Vagina (tissue), 2 donors: ENCODE measurements at regions not wholly inside any gene's neighbourhood (a gene's known extent, or its start where the extent isn't known, plus 50 kb on each side); places are given as distances from the start of the nearest gene placed in this dataset.
"Not testable (repeated sequence)": the region's sequence is repeated elsewhere in the genome, so short reads cannot be mapped to it uniquely, and the experiment has no call there.

Experiments used
- DNase-seq, 2 donors: peaks; one replicate each; pipeline ENCODE4 v3.0.0-alpha.2; 2017; ENCODE audit errors: extremely low spot score in 2 of 2
- H3K27ac ChIP-seq: fragments of 200-600 bp; sonication (generic); one replicate; pipeline ENCODE4 v1.5.1; 2019
- H3K27me3 ChIP-seq: fragments of 200-600 bp; sonication (generic); one replicate; pipeline ENCODE4 v1.5.1; 2019
- H3K36me3 ChIP-seq, 2 donors: fragments of 200-600 bp; sonication (generic); one replicate each; pipeline ENCODE4 v1.5.1; 2017 to 2019
- H3K4me1 ChIP-seq: fragments of 200-600 bp; sonication (generic); one replicate; pipeline ENCODE4 v1.5.1; 2019
- H3K4me3 ChIP-seq, 2 donors: fragments of 200-600 bp; sonication (generic); 1 replicate in 1 of 2; 2 replicates in 1 of 2; pipeline ENCODE4 v1.5.1; 2016 to 2019
- H3K9me3 ChIP-seq: fragments of 200-600 bp; sonication (generic); one replicate; pipeline ENCODE4 v1.5.1; 2019
- POLR2A ChIP-seq, 2 donors: fragments of 450-650 bp; IDR thresholded peaks; one replicate each; pipeline ENCODE4 v1.6.1; 2017; ENCODE audit warnings: antibody characterized with exemption in 2 of 2, mild to moderate bottlenecking in 2 of 2, moderate library complexity in 2 of 2
- POLR2AphosphoS5 ChIP-seq, 2 donors: sonication (generic); formaldehyde crosslinking; IDR thresholded peaks; one replicate each; pipeline ENCODE4 v1.9.0; 2017; ENCODE audit warnings: antibody characterized with exemption in 2 of 2, mild to moderate bottlenecking in 2 of 2, low read depth in 1 of 2; ENCODE audit not compliant: insufficient read depth in 1 of 2
- intact Hi-C: fragments of 100-400 bp; cut with DNase I; formaldehyde crosslinking; loops from one replicate; pipeline ENCODE4 v1.15.1; 2023
- TF ChIP-seq, protein P1 (sequence below), 3 experiments: fragments of 450-650 bp in 2 of 3; fragments of 200-600 bp in 1 of 3; sonication (generic) in 1 of 3; IDR thresholded peaks; one replicate each; pipeline ENCODE4 v1.5.1; 2017 to 2019; ENCODE audit warnings: antibody characterized with exemption in 3 of 3, mild to moderate bottlenecking in 2 of 3, moderate library complexity in 2 of 3

- Histone ChIP-seq H3K9me3 (no peaks in the 10 kb centered on the region), H3K4me1 (no peaks in the 10 kb centered on the region), H3K4me3 (no peak overlapping the region), H3K27ac (no peak overlapping the region), H3K27me3 (no peaks in the 10 kb centered on the region), H3K36me3 (no peaks in the 10 kb centered on the region)
- intact Hi-C loops: no loop called here
- TF ChIP-seq, protein P1, sequence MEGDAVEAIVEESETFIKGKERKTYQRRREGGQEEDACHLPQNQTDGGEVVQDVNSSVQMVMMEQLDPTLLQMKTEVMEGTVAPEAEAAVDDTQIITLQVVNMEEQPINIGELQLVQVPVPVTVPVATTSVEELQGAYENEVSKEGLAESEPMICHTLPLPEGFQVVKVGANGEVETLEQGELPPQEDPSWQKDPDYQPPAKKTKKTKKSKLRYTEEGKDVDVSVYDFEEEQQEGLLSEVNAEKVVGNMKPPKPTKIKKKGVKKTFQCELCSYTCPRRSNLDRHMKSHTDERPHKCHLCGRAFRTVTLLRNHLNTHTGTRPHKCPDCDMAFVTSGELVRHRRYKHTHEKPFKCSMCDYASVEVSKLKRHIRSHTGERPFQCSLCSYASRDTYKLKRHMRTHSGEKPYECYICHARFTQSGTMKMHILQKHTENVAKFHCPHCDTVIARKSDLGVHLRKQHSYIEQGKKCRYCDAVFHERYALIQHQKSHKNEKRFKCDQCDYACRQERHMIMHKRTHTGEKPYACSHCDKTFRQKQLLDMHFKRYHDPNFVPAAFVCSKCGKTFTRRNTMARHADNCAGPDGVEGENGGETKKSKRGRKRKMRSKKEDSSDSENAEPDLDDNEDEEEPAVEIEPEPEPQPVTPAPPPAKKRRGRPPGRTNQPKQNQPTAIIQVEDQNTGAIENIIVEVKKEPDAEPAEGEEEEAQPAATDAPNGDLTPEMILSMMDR (IDR thresholded peaks at IDR 0.05): no peak
- TF ChIP-seq POLR2A (IDR thresholded peaks at IDR 0.05) (no peak), POLR2AphosphoS5 (IDR thresholded peaks at IDR 0.05; ENCODE audit: insufficient read depth in 1 of 2, low read depth in 1 of 2) (no peak)
- no peak for DNase-seq
Observed at GRCh38 chr13:28607187-28607955, 51.6 kb upstream of the POMP start.

- no peaks in the 10 kb centered on the region for H3K9me3 ChIP-seq
- H3K27ac ChIP-seq: no peak overlapping the region
- no peaks in the 10 kb centered on the region for H3K4me1 ChIP-seq
- H3K36me3 ChIP-seq: no peaks in the 10 kb centered on the region
- TF ChIP-seq POLR2A (IDR thresholded peaks at IDR 0.05) (no peak), POLR2AphosphoS5 (IDR thresholded peaks at IDR 0.05; ENCODE audit: insufficient read depth in 1 of 2, low read depth in 1 of 2) (no peak)
- TF ChIP-seq, protein P1 (IDR thresholded peaks at IDR 0.05): no peak
- H3K27me3 ChIP-seq: no peaks in the 10 kb centered on the region
- no peak overlapping the region for H3K4me3 ChIP-seq
- no peak for DNase-seq
- intact Hi-C loops: no loop called here
Observed at GRCh38 chr13:28606466-28606865, 52.5 kb upstream of the POMP start.

DNA sequence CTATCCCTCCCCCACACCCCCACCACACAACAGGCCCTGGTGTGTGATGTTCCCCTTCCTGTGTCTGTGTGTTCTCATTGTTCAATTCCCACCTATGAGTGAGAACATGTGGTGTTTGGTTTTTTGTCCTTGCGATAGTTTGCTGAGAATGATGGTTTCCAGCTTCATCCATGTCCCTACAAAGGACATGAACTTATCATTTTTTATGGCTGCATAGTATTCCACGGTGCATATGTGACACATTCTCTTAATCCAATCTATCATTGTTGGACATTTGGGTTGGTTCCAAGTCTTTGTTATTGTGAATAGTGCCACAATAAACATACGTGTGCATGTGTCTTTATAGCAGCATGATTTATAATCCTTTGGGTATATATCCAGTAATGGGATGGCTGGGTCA, 53.8 kb upstream of the POMP start:
- H3K4me1 ChIP-seq, H3K9me3 ChIP-seq, DNase-seq, H3K36me3 ChIP-seq, H3K4me3 ChIP-seq, H3K27ac ChIP-seq, H3K27me3 ChIP-seq, intact Hi-C loops: not testable (repeated sequence)

- no peaks in the 10 kb centered on the region for H3K9me3 ChIP-seq
- DNase-seq: no peak
- H3K27me3 ChIP-seq: no peaks in the 10 kb centered on the region
- no peaks in the 10 kb centered on the region for H3K36me3 ChIP-seq
- intact Hi-C loops: no loop called here
- no peaks in the 10 kb centered on the region for H3K4me1 ChIP-seq
- TF ChIP-seq POLR2AphosphoS5 (IDR thresholded peaks at IDR 0.05; ENCODE audit: insufficient read depth in 1 of 2, low read depth in 1 of 2): no peak
- TF ChIP-seq, protein P1 (IDR thresholded peaks at IDR 0.05): no peak
- TF ChIP-seq POLR2A (IDR thresholded peaks at IDR 0.05): no peak
- H3K4me3 ChIP-seq: no peak overlapping the region
- H3K27ac ChIP-seq: no peak overlapping the region
Observed at GRCh38 chr13:28603043-28603664, 55.8 kb upstream of the POMP start.

DNA sequence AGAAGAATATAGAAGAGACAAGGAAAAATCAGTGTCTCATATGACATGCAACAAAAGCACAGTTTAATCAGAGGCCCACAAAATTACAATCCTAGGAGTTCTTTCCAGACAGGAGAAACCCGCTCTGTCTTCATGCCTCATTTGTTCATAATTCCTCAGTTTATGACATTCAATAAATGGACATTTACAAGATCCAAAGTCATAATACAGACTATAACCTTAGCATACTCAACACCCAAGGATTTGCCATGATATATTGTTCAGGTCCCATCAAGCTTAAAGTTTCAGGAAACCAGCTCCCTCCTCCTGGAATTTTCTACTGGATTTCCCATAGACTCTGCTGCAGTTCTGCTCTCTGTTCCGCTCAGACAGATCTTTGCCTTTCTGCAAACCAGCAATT, 56.4 kb upstream of the POMP start:
- H3K36me3 ChIP-seq: no peaks in the 10 kb centered on the region
- intact Hi-C loops: no loop called here
- no peak overlapping the region for H3K27ac ChIP-seq
- no peaks in the 10 kb centered on the region for H3K27me3 ChIP-seq
- no peak overlapping the region for H3K4me3 ChIP-seq
- no peaks in the 10 kb centered on the region for H3K4me1 ChIP-seq
- no peak for DNase-seq
- no peaks in the 10 kb centered on the region for H3K9me3 ChIP-seq
- TF ChIP-seq, protein P1 (IDR thresholded peaks at IDR 0.05): no peak
- TF ChIP-seq POLR2AphosphoS5 (IDR thresholded peaks at IDR 0.05; ENCODE audit: insufficient read depth in 1 of 2, low read depth in 1 of 2) (no peak), POLR2A (IDR thresholded peaks at IDR 0.05) (no peak)
